ENCODE measurements at regions not wholly inside any gene's neighbourhood (a gene's known extent, or its start where the extent isn't known, plus 50 kb on each side); places are given as distances from the start of the nearest gene placed in this dataset.
A peak's percentile ranks its signal among the peaks of the same experiment; 100 is the strongest.

DNA sequence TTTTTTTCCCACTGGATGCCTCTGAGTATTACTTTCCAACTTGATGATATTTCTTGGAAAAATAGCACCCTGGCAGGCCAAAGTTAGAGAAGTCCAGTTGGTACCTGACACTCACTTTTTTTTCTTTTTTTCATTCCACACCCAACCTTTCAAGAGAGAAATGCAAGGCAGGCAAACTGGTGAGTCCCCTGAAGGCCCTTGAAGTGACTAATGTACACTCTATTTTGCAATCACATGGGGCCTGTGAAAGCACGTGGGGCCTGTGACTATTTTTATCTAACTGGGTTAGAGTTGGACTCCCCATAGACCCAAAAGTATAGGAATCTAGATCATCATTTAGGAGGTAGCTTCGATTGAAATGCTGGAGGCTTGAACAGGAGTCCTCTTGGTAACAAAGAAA, 316.7 kb downstream of the CHL1 start:
- TF ChIP-seq, protein P1, sequence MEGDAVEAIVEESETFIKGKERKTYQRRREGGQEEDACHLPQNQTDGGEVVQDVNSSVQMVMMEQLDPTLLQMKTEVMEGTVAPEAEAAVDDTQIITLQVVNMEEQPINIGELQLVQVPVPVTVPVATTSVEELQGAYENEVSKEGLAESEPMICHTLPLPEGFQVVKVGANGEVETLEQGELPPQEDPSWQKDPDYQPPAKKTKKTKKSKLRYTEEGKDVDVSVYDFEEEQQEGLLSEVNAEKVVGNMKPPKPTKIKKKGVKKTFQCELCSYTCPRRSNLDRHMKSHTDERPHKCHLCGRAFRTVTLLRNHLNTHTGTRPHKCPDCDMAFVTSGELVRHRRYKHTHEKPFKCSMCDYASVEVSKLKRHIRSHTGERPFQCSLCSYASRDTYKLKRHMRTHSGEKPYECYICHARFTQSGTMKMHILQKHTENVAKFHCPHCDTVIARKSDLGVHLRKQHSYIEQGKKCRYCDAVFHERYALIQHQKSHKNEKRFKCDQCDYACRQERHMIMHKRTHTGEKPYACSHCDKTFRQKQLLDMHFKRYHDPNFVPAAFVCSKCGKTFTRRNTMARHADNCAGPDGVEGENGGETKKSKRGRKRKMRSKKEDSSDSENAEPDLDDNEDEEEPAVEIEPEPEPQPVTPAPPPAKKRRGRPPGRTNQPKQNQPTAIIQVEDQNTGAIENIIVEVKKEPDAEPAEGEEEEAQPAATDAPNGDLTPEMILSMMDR (IDR thresholded peaks at IDR 0.05; ENCODE audit: insufficient read depth, low read depth, low read length): no peak
- no peak for DNase-seq (ENCODE audit: low read depth)
- no peak overlapping the region for H3K4me3 ChIP-seq (ENCODE audit: low read depth, low read length)

DNA sequence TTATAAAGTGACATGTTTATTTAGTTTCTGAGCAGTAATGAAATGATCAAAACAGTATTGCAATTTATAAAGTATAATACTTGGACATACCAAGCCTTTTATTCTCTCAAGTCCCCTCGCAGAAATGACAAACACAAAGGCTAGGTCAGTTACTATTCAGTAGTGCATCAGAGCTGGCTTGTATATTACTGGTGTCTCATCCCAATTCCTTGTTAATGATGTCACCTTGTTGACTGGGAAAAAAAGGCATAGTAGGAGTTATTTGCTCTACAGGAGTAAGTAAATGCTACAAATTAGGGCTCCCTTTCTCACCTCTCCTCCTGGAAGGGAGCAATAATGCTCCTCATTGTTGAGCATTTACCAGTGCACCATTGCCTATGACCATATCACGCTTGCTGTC, 317.6 kb downstream of the CHL1 start:
- TF ChIP-seq, protein P1 (IDR thresholded peaks at IDR 0.05; ENCODE audit: insufficient read depth, low read depth, low read length): no peak
- no peak for DNase-seq (ENCODE audit: low read depth)
- no peak overlapping the region for H3K4me3 ChIP-seq (ENCODE audit: low read depth, low read length)

DNA sequence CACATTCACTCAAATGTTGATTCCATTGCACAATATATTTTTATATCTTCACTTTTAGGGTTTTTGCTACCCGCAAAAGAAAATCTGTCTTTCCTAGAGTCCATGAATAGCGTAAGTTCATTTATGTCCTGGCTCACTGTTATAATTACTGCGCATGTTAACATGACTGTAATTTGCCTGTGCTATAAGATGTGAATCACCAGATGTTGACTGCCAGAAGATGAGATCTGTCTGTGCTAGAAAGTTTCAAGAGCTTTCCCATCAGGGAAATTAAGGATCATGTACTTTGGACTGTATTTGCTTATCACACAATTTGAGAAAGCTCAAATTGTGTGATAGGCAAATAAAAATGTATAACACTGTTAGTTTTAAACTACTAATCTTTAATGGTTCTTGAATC, 322.5 kb downstream of the CHL1 start:
- TF ChIP-seq, protein P1 (IDR thresholded peaks at IDR 0.05; ENCODE audit: insufficient read depth, low read depth, low read length): no peak
- H3K4me3 ChIP-seq (ENCODE audit: low read depth, low read length): no peak overlapping the region
- DNase-seq (ENCODE audit: low read depth): no peak

DNA sequence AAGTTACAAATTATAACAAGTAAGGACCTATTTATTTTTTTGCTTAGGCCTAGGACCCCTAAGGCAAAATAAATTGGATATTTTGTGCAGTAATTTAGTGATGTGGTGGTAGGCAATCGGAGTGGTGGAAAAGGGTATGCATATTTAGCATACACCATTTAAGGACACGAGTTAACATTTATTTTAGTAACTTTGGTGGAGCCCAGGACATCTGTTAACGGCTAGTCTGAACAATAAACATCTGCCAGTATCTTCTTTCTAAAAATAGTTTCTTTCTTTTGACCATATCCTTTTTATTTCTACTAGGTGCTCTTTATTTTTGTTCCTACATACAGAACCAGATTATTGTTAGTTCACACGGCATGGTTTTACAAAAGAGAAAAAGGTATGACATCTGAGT, 326.3 kb downstream of the CHL1 start:
- no peak overlapping the region for H3K4me3 ChIP-seq (ENCODE audit: low read depth, low read length)
- TF ChIP-seq, protein P1 (IDR thresholded peaks at IDR 0.05; ENCODE audit: insufficient read depth, low read depth, low read length): no peak
- DNase-seq (ENCODE audit: low read depth): no peak

DNA sequence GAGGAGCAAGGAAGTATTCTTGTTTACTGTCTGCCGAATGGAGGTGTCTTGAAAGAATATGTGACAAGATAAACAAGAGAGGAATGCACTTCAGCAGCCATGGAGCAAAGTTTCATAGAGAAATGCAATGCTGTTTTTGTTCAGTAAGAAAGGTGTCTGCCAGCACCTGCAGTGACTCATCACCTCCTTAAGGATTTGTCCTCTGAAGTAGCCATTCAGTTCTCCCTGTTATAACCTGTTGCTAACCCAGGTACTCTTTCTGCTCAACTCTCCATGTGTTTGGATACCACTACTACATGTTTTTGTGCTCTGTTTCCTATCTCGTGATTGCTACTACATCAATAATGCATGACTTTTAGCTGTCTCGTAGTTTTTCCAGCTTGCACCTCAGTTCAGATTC, 328.9 kb downstream of the CHL1 start:
- no peak overlapping the region for H3K4me3 ChIP-seq (ENCODE audit: low read depth, low read length)
- TF ChIP-seq, protein P1 (IDR thresholded peaks at IDR 0.05; ENCODE audit: insufficient read depth, low read depth, low read length): no peak
- DNase-seq (ENCODE audit: low read depth): no peak

DNA sequence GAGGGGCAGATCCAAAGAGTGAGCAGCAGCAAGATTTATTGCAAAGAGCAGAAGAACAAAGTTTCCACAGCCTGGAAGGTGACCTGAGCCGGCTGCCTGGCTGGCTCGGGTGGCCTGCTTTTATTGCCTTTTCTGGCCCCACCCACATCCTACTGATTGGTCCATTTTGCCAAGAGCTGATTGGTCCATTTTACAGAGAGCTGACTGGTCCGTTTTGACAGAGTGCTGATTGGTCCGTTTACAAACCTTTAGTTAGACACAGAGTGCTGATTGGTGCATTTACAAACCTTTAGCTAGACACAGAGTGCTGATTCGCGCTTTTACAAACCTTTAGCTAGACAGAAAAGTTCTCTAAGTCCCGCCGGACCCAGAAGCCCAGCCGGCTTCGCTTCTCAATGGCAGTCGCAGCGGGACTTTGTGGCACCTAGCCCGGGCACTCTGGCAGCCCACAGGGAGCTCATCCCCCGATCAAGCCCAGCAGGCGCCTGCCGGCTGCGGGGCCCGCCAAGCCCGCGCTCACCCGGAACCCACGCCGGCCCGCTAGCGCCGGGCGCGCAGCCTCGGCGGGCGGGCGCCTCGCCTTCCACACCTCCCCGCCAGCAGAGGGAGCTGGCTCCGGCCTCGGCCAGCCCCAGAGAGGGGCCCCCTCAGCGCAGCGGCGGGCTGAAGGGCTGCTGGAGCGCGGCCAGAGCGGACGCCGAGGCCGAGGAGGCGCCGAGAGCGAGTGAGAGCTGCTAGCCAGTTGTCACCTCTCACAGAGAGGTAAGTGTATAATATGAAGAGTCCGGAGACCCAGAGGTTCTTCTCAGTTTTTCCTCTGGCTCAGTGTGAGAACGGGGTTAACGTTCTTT, 339.2 kb downstream of the CHL1 start:
- TF ChIP-seq, protein P1 (IDR thresholded peaks at IDR 0.05; ENCODE audit: insufficient read depth, low read depth, low read length): no peak
- peak overlapping the region; percentile 46 for H3K4me3 ChIP-seq (ENCODE audit: low read depth, low read length)
- DNase-seq (ENCODE audit: low read depth): peak; percentile 2

DNA sequence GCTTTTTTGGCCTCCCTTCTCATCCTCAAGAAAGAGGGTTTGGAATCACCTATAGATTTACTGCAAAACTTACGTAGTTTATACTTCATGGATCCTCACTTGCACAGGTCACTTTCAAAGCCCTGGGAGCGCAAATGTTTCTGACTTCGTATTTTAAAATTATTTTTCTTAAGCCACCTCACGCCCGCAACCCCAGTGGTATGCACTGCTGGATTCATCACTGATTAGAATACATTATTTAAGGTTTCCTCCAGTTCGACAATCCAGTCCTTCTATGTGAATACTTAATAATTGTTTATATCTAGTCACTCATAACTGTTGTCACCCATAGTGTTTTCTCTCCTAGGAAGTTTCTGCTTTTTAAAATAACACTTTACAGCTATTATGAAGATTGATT, 339.9 kb downstream of the CHL1 start:
- peak overlapping the region; percentile 46 for H3K4me3 ChIP-seq (ENCODE audit: low read depth, low read length)
- TF ChIP-seq, protein P1 (IDR thresholded peaks at IDR 0.05; ENCODE audit: insufficient read depth, low read depth, low read length): no peak
- no peak for DNase-seq (ENCODE audit: low read depth)
